DMS79 (cell line): ENCODE measurements at regions not wholly inside any gene's neighbourhood (a gene's known extent, or its start where the extent isn't known, plus 50 kb on each side); places are given as distances from the start of the nearest gene placed in this dataset.

Experiments
- DNase-seq: peaks from one replicate; lab custom pipeline; 2025; lab: John Stamatoyannopoulos, UW

GRCh38 chr1:17932164-17932563 lies 175.4 kb upstream of the IGSF21 start:
- DNase-seq, result no peak

GRCh38 chr1:17933501-17933900 lies 174.1 kb upstream of the IGSF21 start:
- no peak for DNase-seq

GRCh38 chr1:17933971-17934370 lies 173.6 kb upstream of the IGSF21 start:
- no peak for DNase-seq

GRCh38 chr1:17935230-17935629 lies 172.4 kb upstream of the IGSF21 start:
- DNase-seq, result no peak

GRCh38 chr1:17941431-17942189 lies 166.0 kb upstream of the IGSF21 start:
- DNase-seq, result no peak

GRCh38 chr1:17943506-17943905 lies 164.1 kb upstream of the IGSF21 start:
- no peak for DNase-seq

- no peak for DNase-seq
These were observed 163.0 kb upstream of the IGSF21 start for GRCh38 chr1:17944646-17945045.

GRCh38 chr1:17946434-17946833 lies 161.2 kb upstream of the IGSF21 start:
- DNase-seq, result no peak

- DNase-seq, result peak; percentile 16
These were observed 159.0 kb upstream of the IGSF21 start for GRCh38 chr1:17948594-17948993.

- DNase-seq, result no peak
These were observed 158.1 kb upstream of the IGSF21 start for GRCh38 chr1:17949511-17949910.

- no peak for DNase-seq
These were observed 156.9 kb upstream of the IGSF21 start for GRCh38 chr1:17950728-17951127.

- DNase-seq, result no peak
These were observed 155.1 kb upstream of the IGSF21 start for GRCh38 chr1:17952506-17952905.

GRCh38 chr1:17953921-17954320 lies 153.7 kb upstream of the IGSF21 start:
- DNase-seq, result no peak

GRCh38 chr1:17955302-17956285 lies 152.0 kb upstream of the IGSF21 start:
- DNase-seq, result no peak

GRCh38 chr1:17957588-17958267 lies 149.9 kb upstream of the IGSF21 start:
- no peak for DNase-seq

- DNase-seq, result no peak
These were observed 148.9 kb upstream of the IGSF21 start for GRCh38 chr1:17958704-17959103.

- no peak for DNase-seq
These were observed 144.1 kb upstream of the IGSF21 start for GRCh38 chr1:17963513-17963912.

GRCh38 chr1:17965515-17966100 lies 142.0 kb upstream of the IGSF21 start:
- no peak for DNase-seq

- no peak for DNase-seq
These were observed 141.3 kb upstream of the IGSF21 start for GRCh38 chr1:17966341-17966740.

GRCh38 chr1:17967623-17968255 lies 139.9 kb upstream of the IGSF21 start:
- no peak for DNase-seq

- DNase-seq, result no peak
These were observed 136.8 kb upstream of the IGSF21 start for GRCh38 chr1:17970757-17971156.

- DNase-seq, result no peak
These were observed 133.9 kb upstream of the IGSF21 start for GRCh38 chr1:17973694-17974093.
